Cardiac septum (tissue), 1 donor: ENCODE measurements at regions not wholly inside any gene's neighbourhood (a gene's known extent, or its start where the extent isn't known, plus 50 kb on each side); places are given as distances from the start of the nearest gene placed in this dataset.
"Not testable (repeated sequence)": the region's sequence is repeated elsewhere in the genome, so short reads cannot be mapped to it uniquely, and the experiment has no call there.

Experiments
- DNase-seq: peaks from one replicate; pipeline ENCODE4 v3.0.0-alpha.2; 2020; ENCODE audit warnings: low spot score
- intact Hi-C: fragments of 100-400 bp; cut with DNase I; formaldehyde crosslinking; loops from one replicate; pipeline ENCODE4 v1.14.0; 2022
- donor health status: DM: no; HTN: no; CAD: no.

DNA sequence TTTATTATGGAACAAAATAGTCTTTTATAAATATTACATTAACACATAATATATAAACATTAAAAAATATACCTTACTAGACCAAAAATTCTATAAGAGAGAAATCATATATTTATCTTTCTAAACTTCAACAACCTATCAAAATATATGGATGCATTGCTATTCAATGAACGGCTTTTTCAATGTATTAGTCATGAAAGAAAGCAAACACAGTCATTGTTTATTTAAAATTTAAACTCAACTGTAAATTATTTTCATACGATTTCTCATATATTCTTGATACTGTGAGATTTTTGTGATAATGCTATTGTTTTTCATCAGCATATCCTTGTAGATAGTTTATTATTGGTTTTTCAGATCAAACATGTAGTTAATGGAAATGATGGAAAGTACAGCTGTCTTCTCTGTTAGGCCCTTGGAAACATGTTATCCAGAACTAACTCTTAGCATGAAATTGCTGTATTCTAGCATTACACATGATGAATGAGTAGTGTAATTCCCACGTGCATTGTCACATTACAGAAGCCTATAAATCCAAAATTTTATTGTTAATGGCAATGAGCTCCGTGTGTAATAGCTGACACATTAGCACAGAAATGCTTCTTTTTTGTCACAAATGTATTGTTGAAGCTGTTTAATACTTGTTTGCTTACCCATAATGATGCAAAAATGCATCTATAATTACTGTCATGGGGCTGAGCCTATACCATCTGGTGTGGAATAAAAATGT lies 1639.9 kb downstream of the SLITRK5 start:
- intact Hi-C loops: no loop called here
- no peak for DNase-seq

DNA sequence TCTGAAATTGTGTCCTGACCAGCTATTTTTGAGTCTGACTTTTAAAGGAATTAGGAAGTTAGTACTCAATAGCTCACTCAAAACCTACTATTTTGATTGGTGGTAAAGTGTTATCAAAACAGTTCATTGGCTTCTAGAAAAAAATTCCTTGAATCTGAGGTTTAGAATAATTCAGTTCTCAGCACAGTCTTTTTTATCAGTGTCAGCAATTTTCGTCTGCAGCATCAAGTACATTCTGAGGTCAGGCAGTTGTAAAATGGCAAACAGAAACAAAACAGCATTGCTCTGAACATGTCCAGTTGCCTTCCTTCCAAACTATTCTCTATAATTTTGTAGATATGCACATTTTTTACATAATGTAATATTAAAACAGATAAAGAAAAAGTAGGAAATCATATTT lies 1644.1 kb downstream of the SLITRK5 start:
- DNase-seq: no peak
- intact Hi-C loops: no loop called here

DNA sequence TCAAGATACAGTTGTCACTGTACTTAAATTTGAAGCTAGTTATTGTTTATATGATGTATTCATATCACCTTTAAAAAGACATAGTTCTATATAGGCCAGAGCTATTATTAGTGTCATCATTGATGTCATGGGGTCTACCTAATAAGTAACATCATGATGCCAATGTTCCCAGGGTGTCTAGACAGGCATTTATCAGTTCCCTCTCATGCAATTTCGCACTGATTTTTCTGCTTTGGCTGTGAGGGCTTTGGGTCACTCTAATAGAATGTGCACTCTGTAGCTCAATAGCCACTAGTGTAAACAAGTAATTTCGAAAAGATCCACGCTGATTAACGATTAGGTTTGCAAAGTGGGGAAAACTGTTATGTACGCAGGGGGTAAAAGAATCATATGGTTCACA lies 1651.3 kb downstream of the SLITRK5 start:
- DNase-seq: no peak
- intact Hi-C loops: no loop called here

DNA sequence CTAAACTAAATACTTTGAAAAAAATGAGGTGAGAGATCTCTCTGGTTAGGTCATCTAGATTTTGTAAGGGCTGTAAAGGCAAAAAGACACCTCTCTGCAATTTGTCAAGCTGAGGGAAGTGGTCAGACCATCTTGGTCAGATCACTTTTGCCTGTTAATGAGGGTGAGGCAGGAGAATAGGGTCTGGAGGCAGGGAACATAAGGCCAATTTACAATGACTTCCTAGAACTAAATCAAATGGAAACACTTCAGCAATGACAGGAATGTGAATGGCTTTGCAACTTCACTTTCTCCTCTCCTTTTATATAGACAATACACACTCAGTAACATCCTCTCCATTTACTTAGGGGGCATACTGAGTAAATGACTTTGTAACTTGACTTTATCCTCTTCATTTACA lies 1653.4 kb downstream of the SLITRK5 start:
- DNase-seq: no peak
- intact Hi-C loops: no loop called here

DNA sequence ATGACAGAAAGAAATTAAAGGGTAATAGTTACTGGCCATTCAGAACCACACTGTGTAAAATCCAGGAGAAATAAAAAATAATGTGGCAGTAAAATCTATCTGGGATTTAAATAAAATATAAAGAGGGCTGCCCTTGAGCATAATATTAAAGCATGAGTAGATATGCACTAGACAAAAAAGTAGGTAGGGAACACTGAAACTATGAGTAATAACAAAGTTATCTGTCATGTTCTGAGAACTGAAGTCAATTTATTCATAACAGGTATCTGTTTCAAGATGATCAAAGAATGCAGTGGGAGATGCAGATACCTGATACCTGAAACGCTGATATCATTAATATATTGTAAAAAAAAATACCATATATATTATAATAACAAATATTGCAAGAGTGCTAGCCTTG lies 1672.0 kb downstream of the SLITRK5 start:
- no peak for DNase-seq
- intact Hi-C loops: no loop called here

DNA sequence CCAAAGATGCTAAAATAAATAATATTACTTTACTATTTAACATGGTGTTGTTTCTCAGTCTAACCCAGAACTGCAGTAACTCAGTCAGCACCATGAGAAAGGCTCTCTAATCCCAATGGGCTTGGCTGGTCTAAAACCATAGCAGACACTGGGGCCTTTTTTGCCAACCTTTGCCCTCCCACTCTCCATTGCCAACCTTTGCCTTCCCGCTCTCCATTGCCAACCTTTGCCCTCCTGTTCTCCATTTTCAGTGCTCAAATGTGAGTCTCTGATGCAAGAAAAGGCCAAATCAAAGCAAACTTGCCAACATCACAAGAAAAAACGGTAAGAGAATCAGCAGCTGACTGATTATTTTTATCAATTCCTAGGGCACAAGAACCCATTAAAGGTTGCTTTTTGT lies 1681.2 kb downstream of the SLITRK5 start:
- intact Hi-C loops: no loop called here
- no peak for DNase-seq

DNA sequence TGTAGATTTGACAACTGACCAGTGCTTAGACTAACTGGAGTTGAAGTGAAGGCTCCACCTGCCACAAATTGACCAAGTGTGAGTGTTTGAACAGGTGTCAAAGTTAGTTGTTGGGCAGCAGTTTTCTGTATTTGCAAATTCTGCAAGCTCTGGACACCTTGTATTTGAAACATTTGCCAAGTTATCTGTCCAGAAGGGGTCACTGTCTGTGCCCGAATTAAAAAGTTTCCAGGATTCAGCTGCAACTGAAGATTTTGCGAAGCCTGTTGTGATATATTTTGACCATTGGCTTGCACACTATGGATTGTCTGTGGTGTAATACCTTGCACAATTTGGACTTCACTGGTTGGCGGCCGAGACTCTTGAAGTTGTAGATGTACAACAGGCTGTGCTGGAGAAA lies 1690.7 kb downstream of the SLITRK5 start:
- intact Hi-C loops: no loop called here
- DNase-seq: no peak

DNA sequence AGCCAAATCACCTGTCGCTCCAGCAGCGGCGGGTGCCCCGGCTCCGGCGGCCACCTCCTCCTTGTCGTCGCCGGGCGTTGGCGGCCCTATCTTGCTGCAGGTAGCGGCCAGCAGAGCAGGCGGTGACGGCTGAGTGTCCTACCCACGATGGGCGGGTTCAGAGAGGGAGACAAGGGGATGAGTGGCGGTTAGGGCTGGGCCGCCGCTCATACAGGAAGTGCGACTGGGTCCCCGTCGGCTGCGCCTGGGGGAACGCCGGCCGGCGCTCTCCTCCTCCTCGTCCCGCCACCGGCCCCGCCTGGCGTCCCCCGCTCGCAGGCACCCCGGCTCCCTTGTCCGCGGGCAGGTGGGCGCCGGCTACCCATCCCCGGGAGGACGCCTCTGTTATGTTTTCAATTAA lies 1692.0 kb downstream of the SLITRK5 start:
- intact Hi-C loops: no loop called here
- no peak for DNase-seq

DNA sequence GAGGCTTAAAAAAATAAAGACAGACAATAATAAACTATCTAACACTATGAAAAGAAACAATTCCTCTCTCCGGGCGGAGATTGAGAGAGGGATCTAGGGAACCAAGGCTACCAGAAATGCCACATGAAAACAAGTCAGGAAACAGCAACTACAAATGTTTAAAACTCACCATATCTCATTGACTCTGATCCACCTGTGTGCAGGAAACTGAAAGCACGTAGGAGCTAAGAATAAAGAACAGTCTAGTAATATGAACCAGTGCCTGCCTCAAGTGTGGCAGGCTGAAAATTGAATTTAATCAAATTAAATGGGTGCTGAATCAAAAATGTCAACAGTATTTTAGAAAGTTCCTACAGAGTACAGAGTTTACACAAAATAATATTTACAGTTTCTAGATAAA lies 1701.0 kb downstream of the SLITRK5 start:
- intact Hi-C loops: no loop called here
- no peak for DNase-seq

DNA sequence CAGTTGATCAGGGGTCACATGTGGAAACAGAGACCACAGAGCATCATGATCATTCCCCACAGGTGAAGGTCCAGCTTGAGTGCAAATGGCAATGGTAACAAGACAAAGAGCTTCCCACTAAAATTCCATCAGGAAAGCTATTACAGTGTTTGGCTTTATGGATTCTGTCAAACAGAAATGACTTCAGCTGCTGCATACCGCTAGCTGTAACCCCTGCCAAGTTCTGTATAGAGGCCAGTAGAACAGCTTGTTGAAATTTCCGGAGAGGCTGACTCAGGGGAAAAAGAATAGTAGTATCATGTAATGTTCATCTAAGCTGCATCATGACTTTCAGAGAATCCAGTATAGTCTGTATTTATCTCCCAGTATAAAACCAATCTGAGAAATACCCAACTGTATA lies 1704.7 kb downstream of the SLITRK5 start:
- intact Hi-C loops: no loop called here
- DNase-seq: no peak

DNA sequence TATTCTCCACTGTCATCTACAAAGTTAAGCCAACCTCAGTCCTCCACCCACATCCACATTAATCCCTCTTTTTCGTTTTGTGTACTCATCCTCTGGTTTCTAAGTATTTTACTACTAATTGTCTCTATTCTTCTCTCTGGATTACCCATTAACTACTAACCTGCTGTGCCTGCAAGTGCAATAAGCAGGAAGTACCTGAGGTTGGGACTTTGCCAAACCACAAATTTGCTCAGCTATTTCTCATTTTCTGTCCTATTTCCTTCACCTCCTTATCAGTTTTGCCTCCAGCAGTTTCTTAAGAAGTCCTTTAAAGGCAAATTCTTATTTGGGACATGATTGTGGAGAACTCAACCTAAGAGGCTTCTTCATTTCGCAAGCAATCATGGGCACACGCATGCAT lies 1708.9 kb downstream of the SLITRK5 start:
- intact Hi-C loops: no loop called here
- no peak for DNase-seq

DNA sequence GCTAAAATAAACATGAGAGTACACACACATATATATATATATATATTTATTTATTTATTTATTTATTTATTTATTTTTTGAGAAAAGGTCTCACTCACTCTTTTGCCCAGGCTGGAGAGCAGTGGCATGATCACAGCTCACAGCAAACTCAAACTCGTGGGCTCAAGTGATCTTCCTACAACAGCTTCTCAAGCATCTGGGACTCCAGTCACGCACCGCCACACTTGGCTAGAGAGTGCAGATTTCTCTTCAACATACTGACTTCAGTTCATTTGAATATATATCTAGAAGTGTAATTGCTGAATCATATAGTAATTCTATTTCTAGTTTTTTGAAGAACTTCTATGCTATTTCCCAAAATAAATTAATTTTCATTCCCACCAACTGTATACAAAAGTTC lies 1711.8 kb downstream of the SLITRK5 start:
- intact Hi-C loops: no loop called here
- no peak for DNase-seq

DNA sequence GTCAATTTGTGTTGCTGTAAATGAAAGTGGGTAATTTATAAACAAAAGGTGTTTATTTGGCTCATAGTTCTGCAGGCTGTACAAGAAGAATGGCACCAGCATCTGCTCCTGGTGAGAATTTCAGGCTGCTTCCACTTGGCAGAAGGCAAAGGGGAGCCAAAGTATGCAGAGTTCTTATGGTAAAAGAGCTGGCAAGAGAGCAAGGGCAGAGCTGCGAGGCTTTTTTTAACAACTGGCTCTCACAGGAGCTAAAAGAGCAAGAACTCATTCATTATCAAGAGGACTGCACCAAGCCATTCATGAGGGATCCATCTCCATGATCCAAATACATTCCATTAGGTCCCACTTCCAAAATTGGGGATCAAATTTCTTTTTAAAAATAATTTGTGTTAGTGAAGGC lies 1712.7 kb downstream of the SLITRK5 start:
- no peak for DNase-seq
- intact Hi-C loops: no loop called here

DNA sequence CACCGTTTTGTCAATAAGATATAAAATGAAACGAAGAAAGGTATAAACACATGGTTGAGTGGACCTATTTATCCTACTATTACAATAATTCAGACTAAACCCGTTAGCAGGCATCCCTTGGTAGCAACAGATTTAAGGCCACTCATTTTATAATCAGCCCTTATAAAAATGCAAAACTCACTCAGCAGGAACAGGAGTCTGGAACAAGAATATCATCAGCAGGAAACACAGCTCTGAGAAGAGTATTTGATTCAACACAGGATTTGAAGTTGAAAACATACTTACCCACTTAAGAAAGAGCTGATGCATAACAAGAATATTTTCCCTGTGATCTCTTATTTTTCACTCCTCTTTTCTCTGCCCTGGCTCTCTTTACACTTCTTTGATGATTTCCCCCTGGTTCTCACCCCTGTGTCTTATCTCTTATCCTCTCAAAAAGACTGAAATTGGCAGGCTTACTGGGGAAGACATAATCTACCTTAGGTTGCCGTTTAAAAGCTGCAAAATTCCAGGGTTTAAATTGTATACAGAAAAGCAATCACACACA lies 1722.7 kb downstream of the SLITRK5 start:
- no peak for DNase-seq
- intact Hi-C loops: no loop called here

DNA sequence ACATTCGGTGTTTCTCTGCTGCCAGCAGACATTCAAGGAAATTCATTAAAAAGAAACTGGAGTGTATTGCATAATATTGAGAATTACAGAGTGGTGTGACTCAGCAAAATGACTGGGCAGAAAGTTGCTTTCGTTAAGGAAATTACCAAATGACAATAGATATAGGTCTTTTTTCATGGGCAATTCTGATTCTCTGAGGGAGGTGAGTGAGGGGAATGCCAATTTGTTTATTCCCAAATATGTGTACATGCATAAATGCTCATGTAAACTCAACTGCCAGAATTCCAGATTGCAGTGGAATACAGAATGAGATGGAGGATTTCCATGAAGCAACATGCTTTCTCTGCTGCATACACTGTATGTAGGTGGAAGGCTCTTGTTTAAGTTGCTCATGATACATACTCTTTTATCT lies 1730.1 kb downstream of the SLITRK5 start:
- DNase-seq: no peak
- intact Hi-C loops: no loop called here

DNA sequence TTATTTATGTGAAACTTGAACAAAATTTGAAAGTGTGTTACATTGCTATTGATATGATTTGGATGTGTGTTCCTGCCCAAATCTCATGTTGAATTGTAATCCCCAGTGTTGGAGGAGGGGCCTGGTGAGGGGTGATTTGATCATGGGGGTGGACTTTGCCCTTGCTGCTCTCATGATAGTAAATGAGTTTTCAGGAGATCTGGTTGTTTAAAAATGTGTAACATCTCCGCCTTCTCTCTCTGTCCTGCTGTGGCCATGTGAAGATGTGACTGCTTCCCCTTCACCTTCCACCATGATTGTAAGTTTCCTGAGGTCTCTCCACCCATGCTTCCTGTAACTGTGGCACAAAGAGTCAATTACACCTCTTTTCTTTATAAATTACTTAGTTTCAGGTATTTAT lies 1731.0 kb downstream of the SLITRK5 start:
- no peak for DNase-seq
- intact Hi-C loops: no loop called here

DNA sequence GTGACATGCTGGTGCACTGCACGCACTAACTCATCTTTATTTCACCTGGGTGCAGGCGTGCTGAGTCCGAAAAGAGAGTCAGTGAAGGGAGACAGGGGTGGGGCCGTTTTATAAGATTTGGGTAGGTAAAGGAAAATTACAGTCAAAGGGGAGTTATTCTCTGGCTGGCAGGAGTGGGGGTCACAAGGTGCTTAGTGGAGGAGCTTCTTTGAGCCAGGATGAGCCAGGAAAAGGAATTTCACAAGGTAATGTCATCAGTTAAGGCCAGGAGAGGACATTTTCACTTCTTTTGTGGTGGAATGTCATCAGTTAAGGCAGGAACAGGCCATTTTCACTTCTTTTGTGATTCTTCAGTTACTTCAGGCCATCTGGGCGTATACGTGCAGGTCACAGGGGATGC lies 1734.9 kb downstream of the SLITRK5 start:
- DNase-seq, intact Hi-C loops: not testable (repeated sequence)

DNA sequence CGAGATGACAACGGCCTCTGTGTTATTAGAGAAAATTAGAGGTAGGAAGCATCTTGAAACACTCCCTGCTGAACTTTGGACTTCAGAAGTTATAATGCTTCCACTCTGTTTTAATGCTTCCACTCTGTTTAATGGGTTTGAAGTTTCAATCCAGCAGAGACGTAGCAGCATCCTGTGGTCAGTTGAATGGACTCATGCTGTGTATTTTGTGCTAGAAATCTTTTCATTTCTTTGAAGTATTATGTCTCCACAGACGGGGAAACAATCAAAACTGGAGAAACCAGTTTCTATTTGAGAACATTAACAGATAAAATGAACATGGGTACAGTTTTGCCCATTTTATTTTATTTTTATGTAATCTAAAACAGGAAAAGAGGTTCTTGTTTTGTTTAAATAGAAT lies 1736.2 kb downstream of the SLITRK5 start:
- intact Hi-C loops: no loop called here
- DNase-seq: no peak

DNA sequence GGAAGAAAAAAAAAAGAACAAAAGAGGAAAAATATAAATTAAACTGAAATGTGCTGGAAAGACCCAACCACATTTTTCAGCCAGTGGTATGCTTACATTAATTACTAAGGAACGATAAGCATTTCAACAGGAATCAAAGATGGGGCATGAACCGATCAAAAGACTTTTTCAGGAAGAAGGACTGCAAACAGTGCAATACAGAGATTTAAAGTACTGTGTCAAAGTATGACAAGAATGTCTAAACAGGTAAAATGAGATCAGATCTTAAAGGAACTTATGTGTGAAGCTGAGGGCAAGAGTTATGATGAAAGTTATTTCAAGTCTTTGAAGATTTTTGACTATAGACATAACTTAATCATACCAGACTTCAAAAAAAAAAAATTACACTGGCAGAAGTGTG lies 1761.8 kb downstream of the SLITRK5 start:
- no peak for DNase-seq
- intact Hi-C loops: no loop called here

DNA sequence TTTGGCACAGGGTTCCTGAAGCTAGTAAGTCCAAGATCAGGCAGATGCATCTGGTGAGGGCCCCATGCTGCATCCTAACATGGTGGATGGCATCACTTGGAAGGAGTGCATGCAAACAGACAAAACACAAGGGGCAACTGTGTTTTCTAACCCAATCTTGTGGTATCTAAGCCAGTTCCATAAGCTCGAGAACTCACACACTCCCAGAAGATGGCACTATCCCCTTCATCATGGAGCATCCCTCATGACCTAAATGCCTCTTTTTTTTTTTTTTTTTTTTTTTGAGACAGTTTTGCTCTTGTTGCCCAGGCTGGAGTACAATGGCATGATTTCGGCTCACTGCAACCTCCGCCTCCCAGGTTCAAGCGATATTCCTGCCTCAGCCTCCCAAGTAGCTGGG lies 1763.5 kb downstream of the SLITRK5 start:
- intact Hi-C loops, DNase-seq: not testable (repeated sequence)

DNA sequence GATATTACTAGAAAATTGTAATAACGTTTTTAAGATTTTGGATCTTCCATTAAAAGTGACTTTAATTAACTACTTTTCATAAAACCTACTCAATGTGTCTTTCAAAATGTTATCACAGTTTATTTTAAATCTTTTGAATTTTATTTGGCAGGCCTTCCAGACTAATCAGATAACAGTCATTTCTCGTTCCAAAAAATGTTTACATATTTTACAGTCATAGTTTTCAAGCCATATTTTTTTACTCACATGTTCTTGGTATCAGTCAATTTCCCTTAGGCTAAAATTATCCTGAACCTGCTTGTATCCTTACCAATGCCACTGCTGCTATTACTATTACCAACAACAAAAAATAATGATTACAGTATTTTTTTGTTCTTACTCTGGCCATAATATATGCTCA lies 1783.5 kb downstream of the SLITRK5 start:
- no peak for DNase-seq
- intact Hi-C loops: no loop called here

DNA sequence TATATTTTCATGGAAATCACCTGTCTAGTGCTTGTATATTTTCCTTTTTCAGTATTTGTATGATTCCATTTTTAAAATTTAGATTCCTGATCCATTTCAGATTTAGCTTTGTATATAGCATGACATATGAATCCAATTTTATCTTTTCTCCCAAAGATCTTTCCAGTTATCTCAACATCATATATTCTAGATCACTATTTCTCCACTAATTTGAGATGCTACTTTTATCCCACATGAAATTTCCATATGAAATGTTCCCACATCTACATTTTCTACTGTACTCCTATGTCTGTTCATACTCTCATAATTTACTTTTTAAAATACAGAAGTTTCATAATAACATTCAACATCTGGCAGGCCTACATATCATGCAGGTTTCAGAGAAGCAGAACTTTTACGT lies 1784.1 kb downstream of the SLITRK5 start:
- intact Hi-C loops: no loop called here
- no peak for DNase-seq
